Glutamatergic neuron (in vitro differentiated cells): ENCODE measurements at regions not wholly inside any gene's neighbourhood (a gene's known extent, or its start where the extent isn't known, plus 50 kb on each side); places are given as distances from the start of the nearest gene placed in this dataset.

Source experiments
- DNase-seq: peaks from one replicate; pipeline ENCODE4 v3.0.0; 2022
- H3K27ac Mint-ChIP-seq: one replicate; pipeline ENCODE4 v1.8.0; 2020; ENCODE audit warnings: mild to moderate bottlenecking, mixed read lengths, inconsistent platforms; ENCODE audit not compliant: unreplicated experiment
- H3K27me3 Mint-ChIP-seq: one replicate; pipeline ENCODE4 v1.8.0; 2020; ENCODE audit warnings: mild to moderate bottlenecking, moderate library complexity, mixed read lengths, inconsistent platforms; ENCODE audit not compliant: unreplicated experiment
- H3K36me3 Mint-ChIP-seq: one replicate; pipeline ENCODE4 v1.8.0; 2020; ENCODE audit warnings: mild to moderate bottlenecking, mixed read lengths, inconsistent platforms; ENCODE audit not compliant: unreplicated experiment
- H3K4me1 Mint-ChIP-seq: one replicate; pipeline ENCODE4 v1.8.0; 2020; ENCODE audit warnings: mild to moderate bottlenecking, low read depth, mixed read lengths, inconsistent platforms; ENCODE audit not compliant: unreplicated experiment
- H3K4me3 Mint-ChIP-seq: one replicate; pipeline ENCODE4 v1.8.0; 2020; ENCODE audit warnings: mild to moderate bottlenecking, mixed read lengths, inconsistent platforms; ENCODE audit not compliant: unreplicated experiment
- H3K9me3 Mint-ChIP-seq: one replicate; pipeline ENCODE4 v1.8.0; 2020; ENCODE audit warnings: mild to moderate bottlenecking, moderate library complexity, mixed read lengths, inconsistent platforms; ENCODE audit not compliant: unreplicated experiment
- CTCF ChIP-seq: fragments of 200-600 bp; sonication (generic); IDR thresholded peaks from one replicate; pipeline ENCODE4 v1.5.0; 2021; ENCODE audit not compliant: partially characterized antibody, unreplicated experiment

- H3K27ac Mint-ChIP-seq = no peak overlapping the region
Measured at GRCh38 chr22:22957090-22957489, 69.5 kb downstream of the IGLL5 start.

GRCh38 chr22:22958621-22959020, 71.0 kb downstream of the IGLL5 start:
- Mint-ChIP-seq H3K27ac (no peak overlapping the region), H3K4me1 (peaks cover 5% of the 10 kb centered on the region), H3K36me3 (peaks cover 12% of the 10 kb centered on the region), H3K9me3 (peaks cover 4% of the 10 kb centered on the region), H3K4me3 (no peak overlapping the region), H3K27me3 (peaks cover 1% of the 10 kb centered on the region)
- no peak for DNase-seq
- TF ChIP-seq CTCF = no peak

More at GRCh38 chr22:22957090-22957489, 69.5 kb downstream of the IGLL5 start:
- DNase-seq = no peak
- no peak for TF ChIP-seq CTCF
- peaks cover 2% of the 10 kb centered on the region for H3K27me3 Mint-ChIP-seq
- H3K4me3 Mint-ChIP-seq = no peak overlapping the region
- peaks cover 5% of the 10 kb centered on the region for H3K4me1 Mint-ChIP-seq
- peaks cover 12% of the 10 kb centered on the region for H3K36me3 Mint-ChIP-seq
- H3K9me3 Mint-ChIP-seq = peaks cover 4% of the 10 kb centered on the region

DNA sequence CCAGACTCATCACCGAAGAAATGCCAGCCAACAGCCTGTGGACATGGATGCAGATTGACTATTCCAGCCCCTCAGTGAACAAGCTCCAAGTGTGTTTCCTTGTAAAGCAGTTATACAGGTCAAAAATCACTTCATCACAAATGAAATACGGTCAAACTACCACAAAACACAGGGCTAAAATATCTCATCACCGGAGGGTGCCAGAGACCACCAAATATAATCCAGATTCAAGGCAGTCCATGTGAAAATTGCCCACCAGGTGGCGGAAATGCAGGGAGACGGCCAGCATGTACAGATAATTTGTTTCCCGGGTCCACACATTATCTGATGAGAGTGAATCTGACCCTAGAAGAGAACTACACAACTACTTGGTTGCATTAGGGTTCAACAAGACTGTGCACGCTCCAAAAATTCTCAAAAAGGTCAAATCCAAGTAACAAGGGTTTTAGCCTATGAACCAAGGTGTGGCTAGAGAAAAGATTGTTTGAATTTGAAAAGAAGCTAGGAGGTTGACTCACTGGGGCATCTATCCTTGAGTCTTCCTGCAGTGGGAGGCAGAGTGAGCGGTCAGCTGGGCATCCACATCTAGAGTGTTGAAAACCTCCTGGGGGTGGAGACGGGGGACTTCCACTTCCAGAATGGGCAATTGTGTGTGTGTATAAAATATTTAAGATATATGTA, 71.7 kb downstream of the IGLL5 start:
- Mint-ChIP-seq H3K4me1 (no peaks in the 10 kb centered on the region), H3K4me3 (no peak overlapping the region), H3K36me3 (peaks cover 12% of the 10 kb centered on the region), H3K9me3 (peaks cover 6% of the 10 kb centered on the region), H3K27me3 (peaks cover 1% of the 10 kb centered on the region), H3K27ac (no peak overlapping the region)
- peak; percentile 88 for DNase-seq
- TF ChIP-seq CTCF = peak; percentile 93

- Mint-ChIP-seq H3K36me3 (peaks cover 12% of the 10 kb centered on the region), H3K4me1 (no peaks in the 10 kb centered on the region), H3K27ac (no peak overlapping the region), H3K4me3 (no peak overlapping the region), H3K9me3 (peaks cover 5% of the 10 kb centered on the region), H3K27me3 (peaks cover 1% of the 10 kb centered on the region)
- no peak for DNase-seq
- no peak for TF ChIP-seq CTCF
Measured at GRCh38 chr22:22960307-22960706, 72.7 kb downstream of the IGLL5 start.

GRCh38 chr22:22961574-22961973, 74.0 kb downstream of the IGLL5 start:
- Mint-ChIP-seq H3K36me3 (peaks cover 12% of the 10 kb centered on the region), H3K4me3 (no peak overlapping the region), H3K27ac (no peak overlapping the region), H3K4me1 (no peaks in the 10 kb centered on the region), H3K27me3 (no peaks in the 10 kb centered on the region), H3K9me3 (peaks cover 5% of the 10 kb centered on the region)
- TF ChIP-seq CTCF = no peak
- DNase-seq = no peak
